NCI-H2107 treated with DMSO at 0.1 percent for 48 hours (cell line): ENCODE measurements at regions not wholly inside any gene's neighbourhood (a gene's known extent, or its start where the extent isn't known, plus 50 kb on each side); places are given as distances from the start of the nearest gene placed in this dataset.
"Not testable (repeated sequence)": the region's sequence is repeated elsewhere in the genome, so short reads cannot be mapped to it uniquely, and the experiment has no call there.

Experiments used
- DNase-seq: peaks from one replicate; lab custom pipeline; 2025; ENCODE audit not compliant: unreplicated experiment; lab: John Stamatoyannopoulos, UW

GRCh38 chr18:28284132-28284531 lies 107.2 kb upstream of the CDH2 start:
- no peak for DNase-seq

DNA sequence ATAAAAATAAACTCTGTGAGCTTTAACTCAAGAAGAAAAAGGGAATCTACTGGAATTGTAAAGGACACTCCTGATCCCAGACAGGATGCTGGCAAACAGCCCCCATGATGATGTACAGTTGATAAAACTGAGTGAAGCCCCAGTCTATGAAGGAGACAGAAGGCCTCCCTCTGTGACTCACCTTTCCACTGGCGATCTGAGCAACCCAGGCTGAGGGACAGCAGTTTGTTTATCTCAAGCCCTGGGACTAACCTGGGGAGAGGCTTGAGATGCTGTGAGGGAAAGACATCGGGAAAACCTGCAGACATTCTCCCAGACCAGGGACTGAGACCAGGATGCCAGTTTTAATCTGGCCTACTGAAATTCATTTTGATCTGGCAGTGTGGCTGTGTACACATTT lies 104.5 kb upstream of the CDH2 start:
- DNase-seq, result no peak

GRCh38 chr18:28269750-28270149 lies 92.8 kb upstream of the CDH2 start:
- DNase-seq, result no peak

DNA sequence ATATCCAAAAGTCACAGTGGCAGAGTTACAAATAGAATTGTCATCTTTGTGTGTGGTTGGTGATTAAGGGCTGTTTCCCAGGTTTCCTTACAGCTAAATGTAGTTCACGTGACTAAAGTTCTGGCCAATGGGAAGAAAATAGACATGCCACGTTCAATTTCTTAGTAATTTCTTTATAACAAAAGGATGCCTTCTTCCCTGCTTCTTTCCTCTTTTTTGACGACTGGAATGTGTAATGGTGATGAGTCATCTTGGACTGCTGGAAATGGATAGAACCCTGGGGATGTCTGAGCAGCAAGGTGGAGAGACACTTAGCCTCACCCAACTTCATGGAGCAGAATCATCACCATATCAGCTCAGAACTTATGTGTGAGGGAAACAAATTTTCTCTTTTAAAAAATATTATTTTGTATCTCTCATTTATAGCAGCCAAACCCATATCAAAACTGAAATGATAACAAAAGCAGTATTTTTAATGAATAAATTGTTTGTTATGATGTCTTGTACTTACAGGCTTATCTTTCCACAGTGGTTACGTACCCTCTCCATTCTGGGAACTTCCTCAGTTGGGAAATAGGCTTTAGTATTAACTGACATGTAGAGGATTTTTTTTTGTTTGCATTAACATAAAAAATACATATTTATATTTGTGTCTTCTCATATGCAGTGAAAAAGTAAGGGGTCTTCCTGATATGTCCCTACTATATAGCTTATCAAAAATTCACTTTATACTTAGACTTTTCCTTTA lies 91.1 kb upstream of the CDH2 start:
- no peak for DNase-seq

GRCh38 chr18:28267276-28267675 lies 90.3 kb upstream of the CDH2 start:
- DNase-seq, result no peak

- DNase-seq, result no peak
Observed at GRCh38 chr18:28256166-28256565, 79.2 kb upstream of the CDH2 start.

GRCh38 chr18:28248653-28249052 lies 71.7 kb upstream of the CDH2 start:
- no peak for DNase-seq

DNA sequence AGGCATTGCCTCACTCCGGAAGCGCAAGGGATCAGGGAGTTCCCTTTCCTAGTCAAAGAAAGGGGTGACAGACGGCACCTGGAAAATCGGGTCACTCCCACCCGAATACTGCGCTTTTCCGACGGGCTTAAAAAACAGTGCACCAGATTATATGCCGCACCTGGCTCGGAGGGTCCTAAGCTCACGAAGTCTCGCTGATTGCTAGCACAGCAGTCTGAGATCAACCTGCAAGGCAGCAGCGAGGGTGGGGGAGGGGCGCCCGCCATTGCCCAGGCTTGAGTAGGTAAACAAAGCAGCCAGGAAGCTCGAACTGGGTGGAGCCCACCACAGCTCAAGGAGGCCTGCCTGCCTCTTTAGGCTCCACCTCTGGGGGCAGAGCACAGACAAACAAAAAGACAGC lies 63.7 kb upstream of the CDH2 start:
- DNase-seq, result not testable (repeated sequence)

- DNase-seq, result no peak
Observed at GRCh38 chr18:28236487-28236886, 59.6 kb upstream of the CDH2 start.
